Muscle layer of duodenum (tissue), 2 donors: ENCODE measurements at regions not wholly inside any gene's neighbourhood (a gene's known extent, or its start where the extent isn't known, plus 50 kb on each side); places are given as distances from the start of the nearest gene placed in this dataset.
"Not testable (repeated sequence)": the region's sequence is repeated elsewhere in the genome, so short reads cannot be mapped to it uniquely, and the experiment has no call there.

Experiments used
- H3K27ac ChIP-seq: one replicate; pipeline ENCODE4 v1.7.0; 2013; ENCODE audit warnings: mild to moderate bottlenecking, low read length
- H3K27me3 ChIP-seq: one replicate; pipeline ENCODE4 v1.7.0; 2013; ENCODE audit warnings: low read depth, mild to moderate bottlenecking, control low read depth, low read length
- H3K36me3 ChIP-seq, 2 donors: one replicate each; pipeline ENCODE4 v1.7.0; 2013; ENCODE audit warnings: low read length in 2 of 2, control low read depth in 1 of 2, mild to moderate bottlenecking in 1 of 2; ENCODE audit not compliant: insufficient read depth in 2 of 2, control insufficient read depth in 1 of 2
- H3K4me1 ChIP-seq, 2 donors: one replicate each; pipeline ENCODE4 v1.7.0; 2013; ENCODE audit warnings: low read length in 2 of 2, mild to moderate bottlenecking in 2 of 2, control low read depth in 1 of 2, moderate library complexity in 1 of 2; ENCODE audit not compliant: insufficient read depth in 2 of 2, control insufficient read depth in 1 of 2
- H3K4me3 ChIP-seq, 2 donors: one replicate each; pipeline ENCODE4 v1.7.0; 2013; ENCODE audit warnings: low read length in 2 of 2, low read depth in 1 of 2, mild to moderate bottlenecking in 1 of 2
- H3K9me3 ChIP-seq, 2 donors: one replicate each; pipeline ENCODE4 v1.7.0; 2013; ENCODE audit warnings: low read length in 2 of 2, control low read depth in 1 of 2, mild to moderate bottlenecking in 1 of 2; ENCODE audit not compliant: control insufficient read depth in 1 of 2
- donor health status: healthy.

DNA sequence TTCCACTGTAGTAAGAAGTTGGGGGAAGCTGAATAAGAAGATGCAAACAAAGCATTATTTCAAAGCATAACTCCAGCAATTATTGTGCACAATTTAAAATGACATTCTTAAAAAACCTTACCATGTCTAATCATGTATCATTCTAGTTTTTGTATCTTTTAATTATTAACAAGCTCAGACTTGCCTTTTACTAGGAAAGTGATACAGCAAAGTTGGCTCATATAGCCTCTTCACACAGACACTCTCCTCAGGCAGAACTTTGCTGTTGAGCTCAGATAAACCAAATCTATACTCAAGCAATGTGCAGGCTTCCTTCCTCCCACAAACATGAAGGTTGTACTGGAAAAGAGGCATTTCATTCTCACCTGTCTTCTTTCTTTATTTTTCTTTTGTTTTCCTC, 358.7 kb upstream of the EMCN start:
- Histone ChIP-seq H3K4me3 (no peak overlapping the region), H3K27me3 (no peaks in the 10 kb centered on the region), H3K4me1 (no peaks in the 10 kb centered on the region), H3K9me3 (no peaks in the 10 kb centered on the region), H3K27ac (no peak overlapping the region), H3K36me3 (no peaks in the 10 kb centered on the region)

DNA sequence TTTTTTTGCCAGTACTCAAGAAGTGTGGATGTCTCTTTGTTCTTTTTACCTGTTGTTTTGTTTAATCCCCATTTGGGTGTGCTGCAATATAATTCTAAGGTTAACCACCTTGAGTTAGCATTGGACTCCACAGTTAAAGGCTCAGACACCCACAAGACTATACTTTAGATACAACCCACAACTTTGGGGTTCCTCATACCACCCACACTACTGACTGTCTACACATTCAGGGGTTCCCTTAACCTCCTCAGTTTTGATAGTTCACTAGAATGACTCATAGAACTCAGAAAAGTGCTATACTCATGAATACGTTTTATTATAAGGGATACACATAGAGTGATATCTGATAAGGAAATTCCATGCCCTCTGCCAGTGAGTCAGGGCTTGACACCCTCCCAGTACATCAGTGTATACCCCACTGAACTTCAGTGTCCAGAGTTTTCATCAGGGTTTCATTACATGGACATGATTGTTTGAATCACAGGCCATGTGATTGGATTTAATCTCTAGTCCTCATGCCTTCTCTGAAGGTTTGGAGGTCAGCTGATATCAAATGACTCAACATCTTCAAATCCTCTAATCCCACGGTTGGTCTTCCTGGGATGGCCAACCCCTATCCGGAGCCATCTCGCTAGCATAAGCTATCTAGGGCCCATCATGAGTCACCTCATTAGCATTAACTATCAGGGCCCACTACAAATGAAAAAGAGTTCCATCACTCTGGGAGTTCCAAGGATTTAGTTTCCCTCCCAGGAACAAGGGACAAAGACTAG, 357.7 kb upstream of the EMCN start:
- Histone ChIP-seq H3K4me3 (no peak overlapping the region), H3K27me3 (no peaks in the 10 kb centered on the region), H3K36me3 (no peaks in the 10 kb centered on the region)

DNA sequence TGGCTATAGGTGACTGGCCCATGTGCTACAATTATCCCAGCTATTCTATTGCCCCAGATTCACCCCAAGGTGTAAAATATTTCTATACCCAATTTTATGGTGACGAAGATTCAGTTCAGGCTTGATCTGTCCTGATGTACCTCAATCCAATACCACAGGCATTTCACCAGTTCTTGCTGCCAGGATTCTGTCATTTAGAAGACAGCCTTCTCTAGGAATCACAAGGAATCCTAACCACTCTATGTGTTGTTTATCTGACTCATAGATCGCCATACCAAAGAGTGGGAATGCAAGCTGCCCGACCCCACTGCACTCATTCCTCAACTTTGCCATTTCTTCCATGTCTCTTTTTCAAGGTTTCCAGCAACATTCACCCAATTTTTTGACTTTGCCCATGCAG, 355.0 kb upstream of the EMCN start:
- Histone ChIP-seq H3K36me3 (no peaks in the 10 kb centered on the region), H3K4me1 (no peaks in the 10 kb centered on the region), H3K27me3 (no peaks in the 10 kb centered on the region)

More for the DNA sequence above, 357.7 kb upstream of the EMCN start:
- Histone ChIP-seq H3K9me3 (no peaks in the 10 kb centered on the region), H3K27ac (no peak overlapping the region), H3K4me1 (no peaks in the 10 kb centered on the region)

DNA sequence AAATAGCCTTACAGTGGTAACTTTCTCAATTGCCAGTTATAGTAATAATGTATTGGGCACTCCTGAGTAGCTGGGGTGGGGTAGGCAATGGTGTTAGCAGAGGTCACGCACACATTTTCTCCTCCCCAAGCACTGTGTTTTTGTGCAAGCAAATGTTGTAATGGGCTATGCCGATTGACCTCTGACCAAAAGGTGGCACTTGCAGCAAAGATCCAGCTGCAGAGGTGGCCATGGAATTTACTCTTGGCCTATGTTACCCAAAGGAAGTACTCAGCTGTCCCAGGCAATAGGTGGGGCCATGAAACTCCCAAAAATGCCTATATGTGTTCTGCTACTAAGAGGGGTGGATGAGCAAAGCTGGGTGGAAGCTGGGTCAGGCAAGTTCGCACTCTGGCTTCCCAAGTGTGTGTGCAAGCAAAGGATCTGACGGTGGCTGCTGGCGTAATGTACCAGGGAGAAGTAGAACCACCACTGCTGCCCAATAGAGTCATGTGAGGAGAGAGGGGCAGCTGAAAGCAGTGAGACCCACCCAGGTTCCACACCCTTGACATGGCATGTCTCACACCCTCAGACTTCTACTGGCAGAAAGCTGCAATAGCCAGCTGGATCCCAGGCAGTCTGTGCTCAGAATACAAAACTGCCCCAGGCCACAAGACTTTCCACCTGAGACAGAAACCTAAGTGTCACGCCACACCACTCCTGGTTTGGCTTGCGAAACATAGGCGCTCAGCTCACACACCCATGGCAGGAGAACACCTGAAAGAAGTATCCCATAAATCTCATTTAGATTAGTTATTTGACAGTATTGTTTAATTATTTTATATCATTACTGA, 353.3 kb upstream of the EMCN start:
- Histone ChIP-seq H3K9me3 (no peaks in the 10 kb centered on the region), H3K27ac (no peak overlapping the region), H3K36me3 (no peaks in the 10 kb centered on the region), H3K27me3 (no peaks in the 10 kb centered on the region), H3K4me3 (no peak overlapping the region), H3K4me1 (no peaks in the 10 kb centered on the region)

More for the DNA sequence above, 355.0 kb upstream of the EMCN start:
- Histone ChIP-seq H3K4me3 (no peak overlapping the region), H3K9me3 (no peaks in the 10 kb centered on the region), H3K27ac (no peak overlapping the region)

DNA sequence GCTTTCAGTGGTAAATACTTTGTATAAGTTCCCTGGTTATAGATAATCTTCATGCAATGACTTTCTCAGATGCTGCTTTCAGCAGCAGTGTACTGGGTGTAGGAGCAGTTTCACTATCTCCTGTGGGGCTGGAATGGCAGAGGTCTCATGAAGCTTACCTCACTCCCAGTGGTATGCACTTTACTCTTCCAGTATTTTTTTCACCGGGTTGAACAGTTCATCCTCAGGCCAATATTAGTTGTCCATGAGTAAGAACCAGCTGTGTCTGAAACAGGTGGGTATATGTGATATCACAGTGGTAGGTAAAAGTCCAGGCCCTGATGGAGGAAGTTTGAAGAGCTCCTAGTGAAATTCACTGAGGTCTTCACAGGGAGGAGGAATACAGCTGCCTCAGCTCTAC, 351.5 kb upstream of the EMCN start:
- Histone ChIP-seq H3K4me3 (no peak overlapping the region), H3K9me3 (no peaks in the 10 kb centered on the region)

DNA sequence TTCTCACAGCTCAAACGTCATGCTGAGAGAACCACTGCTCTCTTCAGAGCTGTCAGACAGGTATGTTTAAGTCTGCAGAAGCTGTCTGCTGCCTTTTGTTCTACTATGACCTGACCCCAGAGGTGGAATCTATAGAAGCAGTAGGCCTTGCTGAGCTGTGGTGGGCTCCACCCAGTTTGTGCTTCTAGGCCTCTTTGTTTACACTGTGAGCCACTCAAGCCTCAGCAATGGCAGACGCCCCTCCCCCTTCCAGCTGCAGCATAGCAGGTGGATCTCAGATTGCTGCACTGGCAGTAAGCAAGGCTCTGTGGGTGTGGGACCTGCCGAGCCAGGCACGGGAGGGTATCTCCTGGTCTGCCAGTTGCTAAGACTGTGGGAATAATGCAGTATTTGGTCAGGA, 350.5 kb upstream of the EMCN start:
- not testable (repeated sequence) for H3K4me3 ChIP-seq, H3K27me3 ChIP-seq, H3K36me3 ChIP-seq, H3K9me3 ChIP-seq, H3K27ac ChIP-seq, H3K4me1 ChIP-seq

More for the DNA sequence above, 351.5 kb upstream of the EMCN start:
- H3K27ac ChIP-seq = no peak overlapping the region
- H3K4me1 ChIP-seq = no peaks in the 10 kb centered on the region
- no peaks in the 10 kb centered on the region for H3K27me3 ChIP-seq
- H3K36me3 ChIP-seq = no peaks in the 10 kb centered on the region

DNA sequence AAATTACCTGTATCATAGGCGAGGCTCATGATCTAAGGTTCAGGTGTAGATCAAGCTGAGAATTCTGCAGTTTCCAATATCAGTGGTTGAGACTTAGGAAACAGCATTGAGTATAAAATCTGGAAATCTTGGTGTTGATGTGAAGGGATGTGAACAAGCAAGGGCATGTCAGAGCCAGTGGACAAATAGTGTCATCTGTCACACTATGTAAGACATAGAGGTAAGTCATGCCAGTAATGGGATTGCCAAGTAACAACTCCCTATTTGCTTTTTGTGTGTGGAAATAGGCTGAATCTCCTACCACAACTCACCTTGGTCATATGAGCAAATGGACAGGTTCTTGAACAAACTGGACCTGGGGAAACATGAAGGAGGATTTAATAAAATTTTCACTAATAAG, 334.5 kb upstream of the EMCN start:
- no peak overlapping the region for H3K4me3 ChIP-seq
- H3K36me3 ChIP-seq = no peaks in the 10 kb centered on the region
- H3K4me1 ChIP-seq = no peaks in the 10 kb centered on the region
- no peak overlapping the region for H3K27ac ChIP-seq
- H3K27me3 ChIP-seq = no peaks in the 10 kb centered on the region
- no peaks in the 10 kb centered on the region for H3K9me3 ChIP-seq

DNA sequence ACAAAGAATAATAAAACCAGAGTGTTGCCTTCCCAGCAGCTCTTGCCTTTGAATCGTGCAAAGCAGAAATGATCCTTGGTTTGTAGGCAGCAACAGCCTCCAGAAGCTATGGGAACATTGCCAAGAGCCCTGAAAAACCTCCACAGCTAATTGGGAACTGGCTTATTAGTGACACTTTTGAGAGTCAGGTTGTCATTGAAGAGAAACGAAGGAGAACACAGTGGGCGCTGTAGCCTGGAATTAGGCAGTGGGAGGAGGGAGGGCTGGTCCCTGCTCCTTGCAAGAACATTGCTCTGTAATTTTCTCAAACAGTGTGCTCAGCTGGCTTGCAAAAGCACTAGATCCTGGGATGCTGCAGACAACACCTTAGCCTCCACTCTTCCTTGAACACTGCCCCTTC, 331.5 kb upstream of the EMCN start:
- Histone ChIP-seq H3K9me3 (no peaks in the 10 kb centered on the region), H3K4me1 (no peaks in the 10 kb centered on the region), H3K36me3 (no peaks in the 10 kb centered on the region), H3K27me3 (no peaks in the 10 kb centered on the region), H3K27ac (no peak overlapping the region), H3K4me3 (no peak overlapping the region)

DNA sequence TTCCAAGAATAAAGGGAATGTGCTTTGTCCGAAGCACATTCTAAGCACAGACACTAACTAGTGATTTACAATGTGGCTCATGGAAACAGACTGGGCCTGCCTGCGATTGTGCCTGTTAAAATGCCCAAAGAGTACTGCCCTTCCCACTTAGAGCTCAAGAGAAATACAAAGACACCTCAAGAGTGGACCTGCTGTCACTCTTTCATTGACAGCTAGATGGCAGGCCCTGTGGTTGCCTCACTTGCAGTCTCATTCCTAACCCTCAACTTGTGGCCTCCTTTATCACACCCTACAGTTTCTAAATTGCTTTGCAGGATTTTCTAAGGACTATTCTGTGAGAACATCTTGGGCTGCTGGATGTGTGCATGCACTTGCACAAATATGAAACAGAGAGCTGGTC, 331.0 kb upstream of the EMCN start:
- Histone ChIP-seq H3K27ac (no peak overlapping the region), H3K36me3 (no peaks in the 10 kb centered on the region), H3K4me1 (no peaks in the 10 kb centered on the region)

DNA sequence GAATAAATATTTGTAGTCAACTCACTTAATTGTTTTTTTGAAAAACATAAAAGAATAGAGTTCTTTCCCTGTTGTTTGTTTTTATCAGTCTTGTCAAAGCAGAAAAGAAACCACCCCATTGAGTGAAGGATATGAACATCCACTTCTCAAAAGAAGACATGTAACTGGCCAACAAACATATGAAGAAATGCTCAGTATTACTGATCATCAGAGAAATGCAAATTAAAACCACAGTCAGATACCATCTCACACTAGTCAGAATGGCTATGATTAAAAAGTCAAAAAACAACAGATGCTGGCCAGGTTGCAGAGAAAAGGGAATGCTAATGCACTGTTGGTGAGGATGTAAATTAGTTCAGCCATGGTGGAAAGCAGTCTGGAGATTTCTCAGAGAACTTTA, 326.1 kb upstream of the EMCN start:
- H3K27ac ChIP-seq = no peak overlapping the region
- no peaks in the 10 kb centered on the region for H3K4me1 ChIP-seq

More for the DNA sequence above, 331.0 kb upstream of the EMCN start:
- H3K27me3 ChIP-seq = no peaks in the 10 kb centered on the region
- H3K4me3 ChIP-seq = no peak overlapping the region
- H3K9me3 ChIP-seq = no peaks in the 10 kb centered on the region

DNA sequence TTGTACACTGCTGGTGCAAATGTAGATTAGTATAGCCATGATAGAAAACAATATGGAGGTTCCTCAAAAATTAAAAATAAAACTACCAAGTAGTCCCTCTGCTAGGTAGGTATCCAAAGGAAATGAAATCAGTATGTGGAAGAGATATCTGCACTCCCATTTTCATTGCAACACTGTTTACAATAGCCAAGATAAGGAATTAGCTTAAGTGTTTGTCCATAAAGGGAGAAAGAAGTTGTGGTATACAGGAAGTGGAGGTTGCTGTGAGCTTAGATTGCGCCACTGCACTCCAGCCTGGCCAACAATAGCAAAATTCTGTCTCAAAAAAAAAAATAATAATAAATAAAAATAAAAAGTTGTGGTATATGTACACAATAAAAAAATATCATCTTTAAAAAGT, 325.0 kb upstream of the EMCN start:
- H3K27me3 ChIP-seq = no peaks in the 10 kb centered on the region
- no peak overlapping the region for H3K4me3 ChIP-seq
- H3K36me3 ChIP-seq = no peaks in the 10 kb centered on the region
- H3K9me3 ChIP-seq = no peaks in the 10 kb centered on the region
- H3K4me1 ChIP-seq = no peaks in the 10 kb centered on the region
- H3K27ac ChIP-seq = no peak overlapping the region

More for the DNA sequence above, 326.1 kb upstream of the EMCN start:
- Histone ChIP-seq H3K27me3 (no peaks in the 10 kb centered on the region), H3K9me3 (no peaks in the 10 kb centered on the region), H3K36me3 (no peaks in the 10 kb centered on the region), H3K4me3 (no peak overlapping the region)
